ENCODE measurements at regions not wholly inside any gene's neighbourhood (a gene's known extent, or its start where the extent isn't known, plus 50 kb on each side); places are given as distances from the start of the nearest gene placed in this dataset.

DNA sequence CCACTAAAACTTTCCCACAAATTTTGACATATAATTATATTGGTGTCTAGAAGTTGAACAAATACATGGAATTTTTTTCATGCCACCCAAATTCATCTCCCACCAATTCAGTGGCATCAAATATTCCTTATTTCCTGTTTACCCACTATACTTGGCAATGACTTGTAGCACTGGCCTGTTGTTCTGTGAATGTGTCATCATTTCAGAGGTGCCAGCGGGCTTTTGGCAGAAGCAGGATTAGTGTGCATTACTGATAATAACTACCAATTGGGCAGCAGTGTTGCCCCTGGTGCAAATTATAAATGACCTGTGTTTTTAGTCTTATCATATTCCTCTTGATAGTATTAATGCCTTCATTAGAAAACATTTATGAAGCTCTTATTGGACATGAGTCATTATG, 121.3 kb downstream of the TFAP2B start:
- no peak for TF ChIP-seq POLR2AphosphoS5 (IDR thresholded peaks at IDR 0.05; ENCODE audit: borderline replicate concordance, low read depth, low read length)
- no peak for TF ChIP-seq EZH2 (IDR thresholded peaks at IDR 0.05)
- TF ChIP-seq FOXP2 (optimal IDR thresholded peaks at IDR 0.05; ENCODE audit: control extremely low read depth, extremely low read length, insufficient read depth), result peak; percentile 34
